Rectal smooth muscle tissue (tissue), 1 donor: ENCODE measurements at regions not wholly inside any gene's neighbourhood (a gene's known extent, or its start where the extent isn't known, plus 50 kb on each side); places are given as distances from the start of the nearest gene placed in this dataset.

ENCODE experiments used
- H3K27ac ChIP-seq: one replicate; pipeline ENCODE4 v1.7.0; 2013; ENCODE audit warnings: low read depth, low read length, inconsistent platforms
- H3K27me3 ChIP-seq: one replicate; pipeline ENCODE4 v1.7.0; 2013; ENCODE audit warnings: low read length; ENCODE audit not compliant: control insufficient read depth, insufficient read depth
- H3K36me3 ChIP-seq: one replicate; pipeline ENCODE4 v1.7.0; 2013; ENCODE audit warnings: low read length; ENCODE audit not compliant: control insufficient read depth, insufficient read depth
- H3K4me1 ChIP-seq: one replicate; pipeline ENCODE4 v1.7.0; 2013; ENCODE audit warnings: low read length; ENCODE audit not compliant: control insufficient read depth, insufficient read depth
- H3K4me3 ChIP-seq: one replicate; pipeline ENCODE4 v1.7.0; 2013; ENCODE audit warnings: low read length
- H3K9ac ChIP-seq: one replicate; pipeline ENCODE4 v1.7.0; 2013; ENCODE audit warnings: low read length

- Histone ChIP-seq H3K27me3 (no peaks in the 10 kb centered on the region), H3K9ac (no peak overlapping the region), H3K36me3 (no peaks in the 10 kb centered on the region), H3K4me1 (no peaks in the 10 kb centered on the region), H3K4me3 (no peak overlapping the region), H3K27ac (no peak overlapping the region)
These were observed 51.4 kb upstream of the ZNF516 start for GRCh38 chr18:76546436-76546835.

- Histone ChIP-seq H3K4me3 (no peak overlapping the region), H3K27me3 (no peaks in the 10 kb centered on the region), H3K36me3 (no peaks in the 10 kb centered on the region), H3K9ac (no peak overlapping the region), H3K27ac (no peak overlapping the region), H3K4me1 (no peaks in the 10 kb centered on the region)
These were observed 51.0 kb upstream of the ZNF516 start for GRCh38 chr18:76546088-76546435.

DNA sequence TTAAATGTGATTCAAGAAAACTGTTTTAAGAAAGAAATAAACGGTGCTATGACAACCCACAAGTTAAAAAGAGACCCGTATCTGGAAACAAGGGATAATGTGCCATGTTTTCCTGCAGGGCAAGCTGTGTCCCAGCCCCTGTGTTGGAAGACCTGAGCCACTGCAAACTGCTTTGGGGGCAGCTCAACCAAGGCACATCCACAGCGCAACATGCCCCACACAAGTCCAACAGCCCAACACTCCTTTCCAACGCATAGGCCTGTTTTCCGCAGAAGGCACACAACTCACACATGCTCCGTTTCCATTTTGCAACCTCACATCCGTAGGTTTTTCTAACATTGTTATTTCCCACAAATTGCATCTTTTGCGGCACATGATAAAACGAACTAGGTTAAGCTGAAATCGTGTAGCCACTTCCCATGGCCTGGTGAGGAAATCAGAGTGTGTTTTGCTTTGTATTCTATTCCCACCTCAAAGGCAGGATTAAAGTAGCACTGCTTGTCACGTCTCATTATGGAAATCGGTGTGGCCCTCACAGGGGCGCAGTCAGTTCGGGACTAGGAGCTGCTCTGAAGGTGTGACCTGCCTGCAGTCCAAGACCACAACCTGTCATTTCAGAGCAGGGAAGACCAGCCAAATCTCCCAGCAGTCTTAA lies 50.5 kb upstream of the ZNF516 start:
- no peaks in the 10 kb centered on the region for H3K4me1 ChIP-seq
- no peaks in the 10 kb centered on the region for H3K27me3 ChIP-seq
- no peaks in the 10 kb centered on the region for H3K36me3 ChIP-seq
- no peak overlapping the region for H3K9ac ChIP-seq
- no peak overlapping the region for H3K4me3 ChIP-seq
- no peak overlapping the region for H3K27ac ChIP-seq

DNA sequence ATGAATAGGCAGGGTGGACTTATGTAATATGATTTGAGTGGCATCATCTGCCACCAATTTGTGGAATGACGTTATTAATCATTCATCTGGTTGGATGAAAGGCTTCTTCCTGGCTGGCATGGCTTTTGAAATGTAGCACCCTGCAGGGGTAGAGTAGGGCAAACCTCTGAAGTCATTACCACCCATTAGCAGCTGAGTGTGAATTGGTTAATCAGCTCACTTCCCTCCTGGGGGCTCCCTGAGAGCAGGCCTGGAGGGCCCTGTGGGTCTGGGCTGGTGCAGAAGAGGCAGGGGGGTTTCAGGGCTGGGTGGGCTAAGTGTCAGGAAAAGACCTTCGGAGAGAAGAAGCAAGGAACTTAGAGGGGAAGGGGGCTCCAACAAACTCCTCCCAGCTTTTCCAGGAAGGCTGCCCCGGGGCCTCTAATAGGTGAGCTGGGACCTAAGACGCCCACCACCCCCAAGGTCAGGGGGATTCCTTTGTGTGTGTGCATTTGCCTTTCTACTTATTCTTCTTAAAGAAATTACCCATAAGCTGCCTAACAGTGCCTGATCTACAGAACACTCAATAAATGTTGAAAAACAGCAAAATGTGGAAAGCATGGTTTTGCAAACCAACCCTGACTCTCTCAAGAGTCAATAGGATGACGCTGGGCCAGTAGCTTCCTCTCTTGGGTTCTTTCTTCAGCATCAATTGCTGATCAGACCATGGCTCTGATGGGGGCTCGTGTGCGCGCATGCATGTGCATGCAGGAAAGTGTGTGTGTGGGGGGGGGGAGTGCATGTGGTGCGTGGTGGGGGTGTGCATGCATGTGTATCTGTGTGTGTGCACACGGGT lies 49.7 kb upstream of the ZNF516 start:
- no peaks in the 10 kb centered on the region for H3K27me3 ChIP-seq
- H3K4me3 ChIP-seq, result no peak overlapping the region
- no peak overlapping the region for H3K9ac ChIP-seq
- no peak overlapping the region for H3K27ac ChIP-seq
- no peaks in the 10 kb centered on the region for H3K4me1 ChIP-seq
- no peaks in the 10 kb centered on the region for H3K36me3 ChIP-seq
